ES-I3 (cell line): ENCODE measurements at regions not wholly inside any gene's neighbourhood (a gene's known extent, or its start where the extent isn't known, plus 50 kb on each side); places are given as distances from the start of the nearest gene placed in this dataset.

ENCODE experiments used
- H3K36me3 ChIP-seq: 2 replicates; pipeline ENCODE4 v1.6.1; 2013; ENCODE audit warnings: mild to moderate bottlenecking, low read length, control low read depth, moderate library complexity; ENCODE audit not compliant: insufficient read depth
- H3K4me1 ChIP-seq: 2 replicates; pipeline ENCODE4 v1.6.1; 2013; ENCODE audit warnings: mild to moderate bottlenecking, control low read depth, low read length; ENCODE audit not compliant: insufficient read depth
- H3K9ac ChIP-seq: 2 replicates; pipeline ENCODE4 v1.6.1; 2013; ENCODE audit warnings: low read depth, mild to moderate bottlenecking, low read length, moderate library complexity
- H3K9me3 ChIP-seq: 2 replicates; pipeline ENCODE4 v1.6.1; 2013; ENCODE audit warnings: mild to moderate bottlenecking, low read length, moderate library complexity; ENCODE audit not compliant: control insufficient read depth, insufficient read depth

GRCh38 chr11:37088573-37088910, 490.5 kb upstream of the RAG2 start:
- Histone ChIP-seq H3K36me3 (no peaks in the 10 kb centered on the region), H3K9ac (no peak overlapping the region), H3K4me1 (no peaks in the 10 kb centered on the region), H3K9me3 (no peaks in the 10 kb centered on the region)

DNA sequence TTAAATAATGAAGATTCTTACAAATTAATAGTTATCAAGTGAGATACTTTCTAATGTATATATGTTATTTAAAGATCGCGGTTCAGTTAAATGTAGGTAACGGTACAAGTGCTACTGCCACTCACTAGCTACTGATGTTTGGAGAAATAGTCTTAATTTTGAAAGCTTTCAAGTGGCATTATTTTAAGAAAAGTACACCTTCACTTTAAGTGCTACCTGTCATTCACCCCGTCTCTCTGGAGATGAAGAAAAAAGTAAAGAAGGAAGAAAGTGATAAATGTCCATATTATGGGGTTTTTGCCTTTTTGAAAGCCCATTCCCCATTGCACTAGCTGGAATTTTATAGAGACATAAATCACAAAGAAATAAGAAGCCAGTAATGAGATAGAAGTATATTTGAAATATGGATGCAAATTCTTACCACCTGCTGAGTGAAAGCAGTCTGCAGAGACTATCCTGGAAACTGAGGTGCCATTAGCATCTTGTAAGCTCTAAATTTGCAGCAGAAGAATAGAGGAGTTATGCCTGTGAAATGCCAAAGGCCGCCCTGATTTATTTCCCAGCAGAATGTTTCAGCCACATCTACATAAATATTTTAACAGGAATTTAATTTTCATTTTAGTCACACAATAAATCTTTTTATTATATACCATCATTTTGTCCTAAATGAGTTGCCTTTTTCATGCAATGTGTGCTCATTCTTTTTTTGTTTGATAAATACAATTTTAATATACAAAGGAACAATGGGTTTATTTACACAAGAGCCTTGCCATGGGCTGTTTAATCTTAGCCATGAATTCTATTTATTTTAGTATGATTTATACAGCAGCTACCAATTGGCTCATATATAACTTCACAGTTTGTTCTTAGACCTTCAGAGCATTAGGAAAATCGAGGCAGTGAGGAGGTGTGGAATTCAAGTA, 489.9 kb upstream of the RAG2 start:
- H3K9me3 ChIP-seq, result no peaks in the 10 kb centered on the region
- H3K36me3 ChIP-seq, result no peaks in the 10 kb centered on the region
- no peaks in the 10 kb centered on the region for H3K4me1 ChIP-seq

DNA sequence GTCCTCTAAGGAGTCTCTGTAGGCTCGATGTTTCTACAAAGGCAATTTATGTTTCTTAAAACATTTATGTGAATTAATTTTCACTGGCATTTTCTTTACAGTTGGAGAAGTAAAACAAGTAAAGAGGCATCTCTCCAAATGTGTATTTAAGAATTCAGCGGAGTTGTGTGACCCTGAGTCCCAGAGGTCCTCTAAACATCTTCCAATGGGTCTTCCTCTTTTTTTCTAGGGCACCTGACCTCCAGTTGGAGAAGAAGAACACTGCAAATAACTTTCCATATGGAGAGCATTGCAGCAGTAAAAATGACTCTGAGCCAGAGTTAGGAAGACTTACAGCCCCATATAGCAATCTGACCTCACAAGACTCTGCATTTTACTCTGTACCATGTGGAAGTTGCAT, 480.5 kb upstream of the RAG2 start:
- no peaks in the 10 kb centered on the region for H3K36me3 ChIP-seq
- no peaks in the 10 kb centered on the region for H3K4me1 ChIP-seq
- H3K9ac ChIP-seq, result no peak overlapping the region
- H3K9me3 ChIP-seq, result no peaks in the 10 kb centered on the region

More for the DNA sequence above, 489.9 kb upstream of the RAG2 start:
- no peak overlapping the region for H3K9ac ChIP-seq

- no peaks in the 10 kb centered on the region for H3K36me3 ChIP-seq
- no peak overlapping the region for H3K9ac ChIP-seq
- no peaks in the 10 kb centered on the region for H3K4me1 ChIP-seq
- no peaks in the 10 kb centered on the region for H3K9me3 ChIP-seq
These were observed 478.8 kb upstream of the RAG2 start for GRCh38 chr11:37076866-37077265.

DNA sequence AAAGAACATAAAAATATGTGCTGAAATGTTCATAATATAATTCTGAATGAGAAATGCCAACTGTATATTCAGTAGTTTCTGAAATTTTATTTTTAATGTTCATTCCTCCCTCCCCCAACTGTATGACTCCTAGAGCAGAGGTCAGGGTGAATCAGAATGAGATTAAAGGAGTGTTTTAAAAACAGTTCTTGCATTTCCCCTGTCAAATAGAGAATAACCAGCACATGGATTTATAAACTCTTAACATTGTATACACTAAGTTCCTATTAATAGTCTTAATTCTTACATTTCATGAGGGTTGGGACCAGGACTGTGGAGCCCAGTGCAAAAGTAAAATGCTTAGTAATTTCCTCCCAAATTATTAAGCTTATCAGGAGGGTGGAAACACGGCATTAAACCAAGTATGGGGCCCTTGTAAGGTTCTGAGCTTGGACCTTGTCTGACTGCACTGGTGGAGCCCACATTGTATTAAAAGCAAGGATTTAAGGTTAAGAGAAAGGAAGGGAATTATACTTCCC, 474.6 kb upstream of the RAG2 start:
- H3K4me1 ChIP-seq, result no peaks in the 10 kb centered on the region
- no peaks in the 10 kb centered on the region for H3K36me3 ChIP-seq
- no peak overlapping the region for H3K9ac ChIP-seq
- no peaks in the 10 kb centered on the region for H3K9me3 ChIP-seq

DNA sequence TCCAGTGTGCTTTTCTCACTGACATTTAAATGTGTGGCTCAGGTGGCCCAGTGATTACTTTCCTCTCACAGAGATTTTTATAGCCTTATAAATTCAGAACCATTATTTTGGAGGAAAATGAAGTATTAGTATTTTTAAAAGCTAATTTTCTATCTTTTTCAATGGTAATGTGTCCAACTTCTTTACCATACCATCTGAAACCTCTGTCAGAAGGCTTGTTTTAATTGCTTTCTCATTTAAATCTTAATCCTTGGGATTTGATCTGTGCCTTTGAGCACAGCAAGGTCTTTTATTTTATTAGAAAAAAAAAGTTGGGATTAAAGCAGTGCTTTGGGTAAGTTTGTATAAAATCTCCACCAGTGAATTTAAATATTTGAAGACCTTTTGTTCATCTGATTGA, 452.3 kb upstream of the RAG2 start:
- H3K4me1 ChIP-seq, result no peaks in the 10 kb centered on the region
- no peak overlapping the region for H3K9ac ChIP-seq
- H3K36me3 ChIP-seq, result no peaks in the 10 kb centered on the region
- H3K9me3 ChIP-seq, result no peaks in the 10 kb centered on the region

- H3K9ac ChIP-seq, result no peak overlapping the region
- no peaks in the 10 kb centered on the region for H3K9me3 ChIP-seq
These were observed 442.9 kb upstream of the RAG2 start for GRCh38 chr11:37040921-37041320.

DNA sequence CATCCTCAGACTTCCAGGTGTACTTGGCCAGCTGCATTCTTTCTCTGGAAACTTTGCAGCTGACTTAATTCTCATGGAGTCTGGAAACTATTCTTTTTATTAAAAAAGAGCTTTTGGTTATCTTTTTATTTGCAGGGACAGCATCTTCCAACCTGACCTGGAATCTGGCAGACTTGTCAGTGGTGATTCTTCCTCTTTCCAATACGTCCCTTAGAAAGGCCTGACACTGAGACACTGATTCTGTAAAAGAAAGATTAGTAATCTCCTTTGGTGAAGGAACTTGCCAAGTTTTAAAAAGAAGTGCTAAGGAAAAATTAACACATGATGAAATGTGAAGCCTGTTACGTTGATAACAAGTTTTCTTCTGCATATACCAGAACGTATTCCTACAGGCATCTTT, 440.9 kb upstream of the RAG2 start:
- H3K9ac ChIP-seq, result no peak overlapping the region
- no peaks in the 10 kb centered on the region for H3K36me3 ChIP-seq
- H3K4me1 ChIP-seq, result no peaks in the 10 kb centered on the region
- no peaks in the 10 kb centered on the region for H3K9me3 ChIP-seq

More at GRCh38 chr11:37040921-37041320, 442.9 kb upstream of the RAG2 start:
- H3K4me1 ChIP-seq, result no peaks in the 10 kb centered on the region
- H3K36me3 ChIP-seq, result no peaks in the 10 kb centered on the region

GRCh38 chr11:37026741-37027140, 428.7 kb upstream of the RAG2 start:
- Histone ChIP-seq H3K4me1 (no peaks in the 10 kb centered on the region), H3K9ac (no peak overlapping the region), H3K9me3 (no peaks in the 10 kb centered on the region), H3K36me3 (no peaks in the 10 kb centered on the region)

GRCh38 chr11:37026326-37026725, 428.3 kb upstream of the RAG2 start:
- Histone ChIP-seq H3K9ac (no peak overlapping the region), H3K36me3 (no peaks in the 10 kb centered on the region), H3K9me3 (no peaks in the 10 kb centered on the region), H3K4me1 (no peaks in the 10 kb centered on the region)

DNA sequence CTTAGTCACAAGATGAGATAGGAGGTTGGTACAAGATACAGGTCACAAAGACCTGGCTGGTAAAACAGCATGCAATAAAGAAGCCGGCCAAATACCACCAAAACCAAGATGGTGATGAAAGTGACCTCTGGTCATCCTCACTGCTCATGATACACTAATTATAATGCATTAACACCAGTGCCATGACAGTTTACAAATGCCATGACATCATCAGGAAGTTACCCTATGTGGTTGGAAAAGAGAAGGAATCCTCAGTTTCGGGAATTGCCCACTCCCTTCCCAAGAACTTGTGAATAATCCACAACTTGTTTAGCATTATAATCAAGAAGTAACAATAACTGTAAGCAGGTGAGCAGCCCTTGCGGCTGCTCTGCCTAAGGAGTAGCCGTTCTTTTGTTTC, 408.5 kb upstream of the RAG2 start:
- no peak overlapping the region for H3K9ac ChIP-seq
- peaks cover 5% of the 10 kb centered on the region; the same call in 1 of the 2 replicates for H3K4me1 ChIP-seq
- no peaks in the 10 kb centered on the region for H3K9me3 ChIP-seq
- H3K36me3 ChIP-seq, result no peaks in the 10 kb centered on the region

- Histone ChIP-seq H3K36me3 (no peaks in the 10 kb centered on the region), H3K4me1 (peaks cover 5% of the 10 kb centered on the region; the same call in 1 of the 2 replicates), H3K9ac (no peak overlapping the region), H3K9me3 (no peaks in the 10 kb centered on the region)
These were observed 404.8 kb upstream of the RAG2 start for GRCh38 chr11:37002831-37003230.

DNA sequence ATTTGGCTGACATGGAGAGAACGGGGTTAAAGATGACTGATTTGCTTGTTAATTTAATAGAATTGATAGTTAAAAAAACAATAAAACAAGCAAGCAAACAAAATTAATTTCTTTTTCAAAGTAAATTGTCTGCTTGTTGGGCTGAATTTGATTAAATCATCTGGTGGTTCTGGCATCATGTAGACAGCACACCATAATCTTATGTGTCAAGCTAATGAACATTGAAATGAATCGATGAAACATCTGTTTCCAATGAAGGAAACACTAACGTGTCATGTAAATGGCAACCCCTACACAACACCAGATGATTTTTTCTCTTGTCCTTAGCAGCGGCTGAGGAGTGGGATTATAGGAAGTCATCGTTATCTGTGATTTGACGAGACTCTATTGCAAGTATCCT, 399.6 kb upstream of the RAG2 start:
- H3K9me3 ChIP-seq, result no peaks in the 10 kb centered on the region
- no peak overlapping the region for H3K9ac ChIP-seq

GRCh38 chr11:36996795-36997194, 398.8 kb upstream of the RAG2 start:
- Histone ChIP-seq H3K9me3 (no peaks in the 10 kb centered on the region), H3K4me1 (no peaks in the 10 kb centered on the region), H3K9ac (no peak overlapping the region), H3K36me3 (no peaks in the 10 kb centered on the region)

More for the DNA sequence above, 399.6 kb upstream of the RAG2 start:
- Histone ChIP-seq H3K4me1 (no peaks in the 10 kb centered on the region), H3K36me3 (no peaks in the 10 kb centered on the region)

- H3K9ac ChIP-seq, result no peak overlapping the region
- no peaks in the 10 kb centered on the region for H3K4me1 ChIP-seq
- H3K36me3 ChIP-seq, result no peaks in the 10 kb centered on the region
- no peaks in the 10 kb centered on the region for H3K9me3 ChIP-seq
These were observed 396.2 kb upstream of the RAG2 start for GRCh38 chr11:36994208-36994607.
